WTC11 (cell line): ENCODE measurements at regions not wholly inside any gene's neighbourhood (a gene's known extent, or its start where the extent isn't known, plus 50 kb on each side); places are given as distances from the start of the nearest gene placed in this dataset.

Source experiments
- ATAC-seq: fragments of 200-7000 bp; cut with Tn5 transposase; 2 replicates; pipeline ENCODE4 v1.10.0; 2021; ENCODE audit warnings: mild to moderate bottlenecking, moderate library complexity
- CTCF ChIA-PET: fragments of 300-600 bp; sonication (Branson Sonifier 250); formaldehyde crosslinking; loops from one replicate; lab custom pipeline; 2021; ENCODE audit warnings: antibody characterized with exemption; lab: Charles Lee
- POLR2A ChIA-PET: fragments of 350-600 bp; sonication (Branson Sonifier 250); formaldehyde crosslinking; loops from one replicate; lab custom pipeline; 2021; ENCODE audit warnings: antibody characterized with exemption; lab: Charles Lee
- DNase-seq: peaks from one replicate; pipeline ENCODE4 v3.0.0; 2021; ENCODE audit warnings: low spot score
- H3K27ac Mint-ChIP-seq: 2 replicates; pipeline ENCODE4 v1.8.0; 2021; ENCODE audit warnings: mixed read lengths
- H3K27me3 Mint-ChIP-seq: 2 replicates; pipeline ENCODE4 v1.8.0; 2021; ENCODE audit warnings: low read depth, mild to moderate bottlenecking, moderate library complexity, mixed read lengths
- H3K36me3 Mint-ChIP-seq: 2 replicates; pipeline ENCODE4 v1.8.0; 2021; ENCODE audit warnings: mixed read lengths
- H3K4me1 Mint-ChIP-seq: 2 replicates; pipeline ENCODE4 v1.8.0; 2022; ENCODE audit warnings: mixed read lengths
- H3K4me3 Mint-ChIP-seq: 2 replicates; pipeline ENCODE4 v1.8.0; 2021; ENCODE audit warnings: mild to moderate bottlenecking, moderate library complexity, mixed read lengths
- H3K9me3 Mint-ChIP-seq: 2 replicates; pipeline ENCODE4 v1.8.0; 2021; ENCODE audit warnings: mixed read lengths
- CBFB ChIP-seq: sonication (generic); formaldehyde crosslinking; IDR thresholded peaks from 2 replicates; pipeline ENCODE4 v1.8.1; 2022; ENCODE audit warnings: mild to moderate bottlenecking, low read depth, missing genetic modification reagents
- CREM ChIP-seq: sonication (generic); formaldehyde crosslinking; IDR thresholded peaks from 2 replicates; pipeline ENCODE4 v1.8.1; 2022; ENCODE audit warnings: mild to moderate bottlenecking, missing genetic modification reagents, moderate library complexity
- ESRRA ChIP-seq: sonication (generic); formaldehyde crosslinking; IDR thresholded peaks from 2 replicates; pipeline ENCODE4 v1.8.1; 2022; ENCODE audit warnings: mild to moderate bottlenecking, missing genetic modification reagents, borderline replicate concordance
- FOXP1 ChIP-seq: sonication (generic); formaldehyde crosslinking; IDR thresholded peaks from 2 replicates; pipeline ENCODE4 v1.8.0; 2022; ENCODE audit warnings: missing genetic modification reagents, mild to moderate bottlenecking, moderate library complexity, borderline replicate concordance
- JAZF1 ChIP-seq: fragments of 250-450 bp; sonication (Bioruptor Pico); IDR thresholded peaks from 2 replicates; pipeline ENCODE4 v1.9.0; 2021; ENCODE audit warnings: moderate library complexity, mild to moderate bottlenecking, inconsistent platforms
- NFATC4 ChIP-seq: fragments of 250-450 bp; sonication (Bioruptor Pico); IDR thresholded peaks from 2 replicates; pipeline ENCODE4 v1.9.0; 2021; ENCODE audit warnings: mild to moderate bottlenecking
- NFYB ChIP-seq: sonication (generic); formaldehyde crosslinking; conservative IDR thresholded peaks from 2 replicates; pipeline ENCODE4 v1.8.0; 2022; ENCODE audit warnings: low read depth, missing genetic modification reagents
- NR1H2 ChIP-seq: sonication (generic); formaldehyde crosslinking; IDR thresholded peaks from 2 replicates; pipeline ENCODE4 v1.9.0; 2021; ENCODE audit warnings: mild to moderate bottlenecking, moderate library complexity, missing genetic modification reagents
- NR2C2 ChIP-seq: sonication (generic); formaldehyde crosslinking; IDR thresholded peaks from 2 replicates; pipeline ENCODE4 v1.8.0; 2022; ENCODE audit warnings: mild to moderate bottlenecking, missing genetic modification reagents
- RORB ChIP-seq: fragments of 250-450 bp; sonication (Bioruptor Pico); IDR thresholded peaks from 2 replicates; pipeline ENCODE4 v1.9.0; 2021; ENCODE audit warnings: mild to moderate bottlenecking
- SOX15 ChIP-seq: fragments of 250-450 bp; sonication (Bioruptor Pico); IDR thresholded peaks from 2 replicates; pipeline ENCODE4 v1.9.0; 2021; ENCODE audit warnings: mild to moderate bottlenecking
- TP53 ChIP-seq: sonication (generic); formaldehyde crosslinking; IDR thresholded peaks from 2 replicates; pipeline ENCODE4 v1.8.1; 2023; ENCODE audit warnings: mild to moderate bottlenecking, missing genetic modification reagents
- ZNF219 ChIP-seq: sonication (generic); formaldehyde crosslinking; IDR thresholded peaks from 2 replicates; pipeline ENCODE4 v1.8.0; 2023; ENCODE audit warnings: missing genetic modification reagents, mild to moderate bottlenecking, borderline replicate concordance
- ZNF671 ChIP-seq: fragments of 250-450 bp; sonication (Bioruptor Pico); IDR thresholded peaks from 2 replicates; pipeline ENCODE4 v1.8.0; 2021; ENCODE audit warnings: mild to moderate bottlenecking
- TF ChIP-seq, protein P1 (sequence below): sonication (generic); formaldehyde crosslinking; IDR thresholded peaks from 2 replicates; pipeline ENCODE4 v1.8.0; 2022; ENCODE audit warnings: mild to moderate bottlenecking, missing genetic modification reagents
- TF ChIP-seq, protein P2 (sequence below): sonication (generic); formaldehyde crosslinking; IDR thresholded peaks from 2 replicates; pipeline ENCODE4 v1.8.1; 2023; ENCODE audit warnings: mild to moderate bottlenecking, missing genetic modification reagents
- TF ChIP-seq, protein P3 (sequence below): sonication (generic); formaldehyde crosslinking; IDR thresholded peaks from 2 replicates; pipeline ENCODE4 v1.8.1; 2022; ENCODE audit warnings: mild to moderate bottlenecking, moderate library complexity, missing genetic modification reagents
- TF ChIP-seq, protein P4 (sequence below): sonication (generic); formaldehyde crosslinking; IDR thresholded peaks from 2 replicates; pipeline ENCODE4 v1.8.1; 2023; ENCODE audit warnings: mild to moderate bottlenecking, missing genetic modification reagents, moderate library complexity
- TF ChIP-seq, protein P5 (sequence below): sonication (generic); formaldehyde crosslinking; IDR thresholded peaks from 2 replicates; pipeline ENCODE4 v1.8.0; 2022; ENCODE audit warnings: missing genetic modification reagents
- TF ChIP-seq, protein P6 (sequence below): sonication (generic); formaldehyde crosslinking; IDR thresholded peaks from 2 replicates; pipeline ENCODE4 v1.8.0; 2023; ENCODE audit warnings: mild to moderate bottlenecking, missing genetic modification reagents

DNA sequence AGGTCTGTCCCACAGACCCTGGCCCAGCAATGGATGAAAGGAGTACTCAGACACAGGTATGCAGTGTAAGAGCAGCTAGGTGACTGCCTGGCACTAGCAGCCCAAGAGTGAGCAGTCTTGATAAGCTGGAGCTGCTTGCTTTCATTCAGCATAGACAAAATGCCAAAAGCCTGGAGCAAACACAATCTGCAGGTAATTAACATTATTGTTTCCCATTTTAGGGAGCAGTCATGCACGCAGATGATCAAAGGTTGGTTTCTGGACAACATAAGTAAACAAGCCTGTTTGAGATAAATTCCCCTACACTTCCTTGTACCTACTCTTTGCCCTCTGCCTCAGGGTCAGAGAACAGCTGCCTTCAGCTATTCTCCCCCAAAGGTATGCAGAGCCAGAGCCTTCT is 73.7 kb upstream of the MSTN start:
- POLR2A ChIA-PET, result no interaction called here
- H3K4me3 Mint-ChIP-seq, result no peak overlapping the region
- peaks cover 59% of the 10 kb centered on the region for H3K9me3 Mint-ChIP-seq

More for the DNA sequence above, 73.7 kb upstream of the MSTN start:
- CTCF ChIA-PET, result no interaction called here
- no peak overlapping the region for H3K27ac Mint-ChIP-seq
- DNase-seq (no peak), ATAC-seq (no peak)
- peaks cover 5% of the 10 kb centered on the region; the same call in 1 of the 2 replicates for H3K27me3 Mint-ChIP-seq
- no peaks in the 10 kb centered on the region for H3K4me1 Mint-ChIP-seq
- H3K36me3 Mint-ChIP-seq, result peaks cover 32% of the 10 kb centered on the region
- TF ChIP-seq NFYB (no peak), ESRRA (CRISPR knock-in tag) (no peak), NFATC4 (no peak), RORB (CRISPR knock-in tag) (no peak), FOXP1 (no peak), JAZF1 (no peak), SOX15 (no peak), CBFB (CRISPR knock-in tag) (no peak), NR1H2 (CRISPR knock-in tag) (no peak), TP53 (CRISPR knock-in tag) (no peak), CREM (CRISPR knock-in tag) (no peak), ZNF671 (CRISPR knock-in tag) (no peak), NR2C2 (no peak), ZNF219 (no peak)
- TF ChIP-seq, protein P1, sequence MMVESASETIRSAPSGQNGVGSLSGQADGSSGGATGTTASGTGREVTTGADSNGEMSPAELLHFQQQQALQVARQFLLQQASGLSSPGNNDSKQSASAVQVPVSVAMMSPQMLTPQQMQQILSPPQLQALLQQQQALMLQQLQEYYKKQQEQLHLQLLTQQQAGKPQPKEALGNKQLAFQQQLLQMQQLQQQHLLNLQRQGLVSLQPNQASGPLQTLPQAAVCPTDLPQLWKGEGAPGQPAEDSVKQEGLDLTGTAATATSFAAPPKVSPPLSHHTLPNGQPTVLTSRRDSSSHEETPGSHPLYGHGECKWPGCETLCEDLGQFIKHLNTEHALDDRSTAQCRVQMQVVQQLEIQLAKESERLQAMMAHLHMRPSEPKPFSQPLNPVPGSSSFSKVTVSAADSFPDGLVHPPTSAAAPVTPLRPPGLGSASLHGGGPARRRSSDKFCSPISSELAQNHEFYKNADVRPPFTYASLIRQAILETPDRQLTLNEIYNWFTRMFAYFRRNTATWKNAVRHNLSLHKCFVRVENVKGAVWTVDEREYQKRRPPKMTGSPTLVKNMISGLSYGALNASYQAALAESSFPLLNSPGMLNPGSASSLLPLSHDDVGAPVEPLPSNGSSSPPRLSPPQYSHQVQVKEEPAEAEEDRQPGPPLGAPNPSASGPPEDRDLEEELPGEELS (CRISPR knock-in tag), result no peak
- TF ChIP-seq, protein P2, sequence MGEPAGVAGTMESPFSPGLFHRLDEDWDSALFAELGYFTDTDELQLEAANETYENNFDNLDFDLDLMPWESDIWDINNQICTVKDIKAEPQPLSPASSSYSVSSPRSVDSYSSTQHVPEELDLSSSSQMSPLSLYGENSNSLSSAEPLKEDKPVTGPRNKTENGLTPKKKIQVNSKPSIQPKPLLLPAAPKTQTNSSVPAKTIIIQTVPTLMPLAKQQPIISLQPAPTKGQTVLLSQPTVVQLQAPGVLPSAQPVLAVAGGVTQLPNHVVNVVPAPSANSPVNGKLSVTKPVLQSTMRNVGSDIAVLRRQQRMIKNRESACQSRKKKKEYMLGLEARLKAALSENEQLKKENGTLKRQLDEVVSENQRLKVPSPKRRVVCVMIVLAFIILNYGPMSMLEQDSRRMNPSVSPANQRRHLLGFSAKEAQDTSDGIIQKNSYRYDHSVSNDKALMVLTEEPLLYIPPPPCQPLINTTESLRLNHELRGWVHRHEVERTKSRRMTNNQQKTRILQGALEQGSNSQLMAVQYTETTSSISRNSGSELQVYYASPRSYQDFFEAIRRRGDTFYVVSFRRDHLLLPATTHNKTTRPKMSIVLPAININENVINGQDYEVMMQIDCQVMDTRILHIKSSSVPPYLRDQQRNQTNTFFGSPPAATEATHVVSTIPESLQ (CRISPR knock-in tag), result no peak
- TF ChIP-seq, protein P3, sequence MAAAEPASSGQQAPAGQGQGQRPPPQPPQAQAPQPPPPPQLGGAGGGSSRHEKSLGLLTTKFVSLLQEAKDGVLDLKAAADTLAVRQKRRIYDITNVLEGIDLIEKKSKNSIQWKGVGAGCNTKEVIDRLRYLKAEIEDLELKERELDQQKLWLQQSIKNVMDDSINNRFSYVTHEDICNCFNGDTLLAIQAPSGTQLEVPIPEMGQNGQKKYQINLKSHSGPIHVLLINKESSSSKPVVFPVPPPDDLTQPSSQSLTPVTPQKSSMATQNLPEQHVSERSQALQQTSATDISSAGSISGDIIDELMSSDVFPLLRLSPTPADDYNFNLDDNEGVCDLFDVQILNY, result no peak
- TF ChIP-seq, protein P4, sequence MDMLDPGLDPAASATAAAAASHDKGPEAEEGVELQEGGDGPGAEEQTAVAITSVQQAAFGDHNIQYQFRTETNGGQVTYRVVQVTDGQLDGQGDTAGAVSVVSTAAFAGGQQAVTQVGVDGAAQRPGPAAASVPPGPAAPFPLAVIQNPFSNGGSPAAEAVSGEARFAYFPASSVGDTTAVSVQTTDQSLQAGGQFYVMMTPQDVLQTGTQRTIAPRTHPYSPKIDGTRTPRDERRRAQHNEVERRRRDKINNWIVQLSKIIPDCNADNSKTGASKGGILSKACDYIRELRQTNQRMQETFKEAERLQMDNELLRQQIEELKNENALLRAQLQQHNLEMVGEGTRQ (CRISPR knock-in tag), result no peak
- TF ChIP-seq, protein P5, sequence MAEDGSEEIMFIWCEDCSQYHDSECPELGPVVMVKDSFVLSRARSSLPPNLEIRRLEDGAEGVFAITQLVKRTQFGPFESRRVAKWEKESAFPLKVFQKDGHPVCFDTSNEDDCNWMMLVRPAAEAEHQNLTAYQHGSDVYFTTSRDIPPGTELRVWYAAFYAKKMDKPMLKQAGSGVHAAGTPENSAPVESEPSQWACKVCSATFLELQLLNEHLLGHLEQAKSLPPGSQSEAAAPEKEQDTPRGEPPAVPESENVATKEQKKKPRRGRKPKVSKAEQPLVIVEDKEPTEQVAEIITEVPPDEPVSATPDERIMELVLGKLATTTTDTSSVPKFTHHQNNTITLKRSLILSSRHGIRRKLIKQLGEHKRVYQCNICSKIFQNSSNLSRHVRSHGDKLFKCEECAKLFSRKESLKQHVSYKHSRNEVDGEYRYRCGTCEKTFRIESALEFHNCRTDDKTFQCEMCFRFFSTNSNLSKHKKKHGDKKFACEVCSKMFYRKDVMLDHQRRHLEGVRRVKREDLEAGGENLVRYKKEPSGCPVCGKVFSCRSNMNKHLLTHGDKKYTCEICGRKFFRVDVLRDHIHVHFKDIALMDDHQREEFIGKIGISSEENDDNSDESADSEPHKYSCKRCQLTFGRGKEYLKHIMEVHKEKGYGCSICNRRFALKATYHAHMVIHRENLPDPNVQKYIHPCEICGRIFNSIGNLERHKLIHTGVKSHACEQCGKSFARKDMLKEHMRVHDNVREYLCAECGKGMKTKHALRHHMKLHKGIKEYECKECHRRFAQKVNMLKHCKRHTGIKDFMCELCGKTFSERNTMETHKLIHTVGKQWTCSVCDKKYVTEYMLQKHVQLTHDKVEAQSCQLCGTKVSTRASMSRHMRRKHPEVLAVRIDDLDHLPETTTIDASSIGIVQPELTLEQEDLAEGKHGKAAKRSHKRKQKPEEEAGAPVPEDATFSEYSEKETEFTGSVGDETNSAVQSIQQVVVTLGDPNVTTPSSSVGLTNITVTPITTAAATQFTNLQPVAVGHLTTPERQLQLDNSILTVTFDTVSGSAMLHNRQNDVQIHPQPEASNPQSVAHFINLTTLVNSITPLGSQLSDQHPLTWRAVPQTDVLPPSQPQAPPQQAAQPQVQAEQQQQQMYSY (CRISPR knock-in tag), result no peak
- TF ChIP-seq, protein P6, sequence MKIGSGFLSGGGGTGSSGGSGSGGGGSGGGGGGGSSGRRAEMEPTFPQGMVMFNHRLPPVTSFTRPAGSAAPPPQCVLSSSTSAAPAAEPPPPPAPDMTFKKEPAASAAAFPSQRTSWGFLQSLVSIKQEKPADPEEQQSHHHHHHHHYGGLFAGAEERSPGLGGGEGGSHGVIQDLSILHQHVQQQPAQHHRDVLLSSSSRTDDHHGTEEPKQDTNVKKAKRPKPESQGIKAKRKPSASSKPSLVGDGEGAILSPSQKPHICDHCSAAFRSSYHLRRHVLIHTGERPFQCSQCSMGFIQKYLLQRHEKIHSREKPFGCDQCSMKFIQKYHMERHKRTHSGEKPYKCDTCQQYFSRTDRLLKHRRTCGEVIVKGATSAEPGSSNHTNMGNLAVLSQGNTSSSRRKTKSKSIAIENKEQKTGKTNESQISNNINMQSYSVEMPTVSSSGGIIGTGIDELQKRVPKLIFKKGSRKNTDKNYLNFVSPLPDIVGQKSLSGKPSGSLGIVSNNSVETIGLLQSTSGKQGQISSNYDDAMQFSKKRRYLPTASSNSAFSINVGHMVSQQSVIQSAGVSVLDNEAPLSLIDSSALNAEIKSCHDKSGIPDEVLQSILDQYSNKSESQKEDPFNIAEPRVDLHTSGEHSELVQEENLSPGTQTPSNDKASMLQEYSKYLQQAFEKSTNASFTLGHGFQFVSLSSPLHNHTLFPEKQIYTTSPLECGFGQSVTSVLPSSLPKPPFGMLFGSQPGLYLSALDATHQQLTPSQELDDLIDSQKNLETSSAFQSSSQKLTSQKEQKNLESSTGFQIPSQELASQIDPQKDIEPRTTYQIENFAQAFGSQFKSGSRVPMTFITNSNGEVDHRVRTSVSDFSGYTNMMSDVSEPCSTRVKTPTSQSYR (CRISPR knock-in tag), result no peak
- TF ChIP-seq, all 79 proteins: peak for 0
